ENCODE measurements at regions not wholly inside any gene's neighbourhood (a gene's known extent, or its start where the extent isn't known, plus 50 kb on each side); places are given as distances from the start of the nearest gene placed in this dataset.
"Not testable (repeated sequence)": the region's sequence is repeated elsewhere in the genome, so short reads cannot be mapped to it uniquely, and the experiment has no call there.

GRCh38 chrX:22810876-22811275, 188.9 kb upstream of the DDX53 start:
- no peak for FAIRE-seq
- Histone ChIP-seq H3K27me3 (ENCODE audit: control insufficient read depth in 3 of 3, insufficient read depth in 3 of 3, low read length in 3 of 3) (no peaks in the 10 kb centered on the region), H3K36me3 (ENCODE audit: control insufficient read depth in 3 of 3, insufficient read depth in 2 of 3, low read depth in 1 of 3, low read length in 3 of 3) (no peaks in the 10 kb centered on the region), H3K4me1 (ENCODE audit: control insufficient read depth in 3 of 3, insufficient read depth in 2 of 3, low read depth in 1 of 3, low read length in 2 of 3) (no peaks in the 10 kb centered on the region), H3K27ac (ENCODE audit: low read depth in 1 of 3, low read length in 2 of 3) (no peak overlapping the region), H3K4me3 (ENCODE audit: low read depth in 1 of 3, low read length in 3 of 3) (no peak overlapping the region), H3K9me3 (ENCODE audit: control insufficient read depth in 2 of 2, insufficient read depth in 1 of 2, low read depth in 1 of 2, low read length in 1 of 2) (no peaks in the 10 kb centered on the region)
- 38 to 48% (median 45%) methylated on average over 2 of the region's 2 CpGs for WGBS, 3 donors
- no peak for DNase-seq

- H3K27ac ChIP-seq (ENCODE audit: low read depth in 1 of 3, low read length in 2 of 3), result no peak overlapping the region
- H3K36me3 ChIP-seq (ENCODE audit: control insufficient read depth in 3 of 3, insufficient read depth in 2 of 3, low read depth in 1 of 3, low read length in 3 of 3), result no peaks in the 10 kb centered on the region
- DNase-seq (no peak), FAIRE-seq (no peak)
- H3K4me3 ChIP-seq (ENCODE audit: low read depth in 1 of 3, low read length in 3 of 3), result no peak overlapping the region
- H3K9me3 ChIP-seq (ENCODE audit: control insufficient read depth in 2 of 2, insufficient read depth in 1 of 2, low read depth in 1 of 2, low read length in 1 of 2), result no peaks in the 10 kb centered on the region
- H3K4me1 ChIP-seq (ENCODE audit: control insufficient read depth in 3 of 3, insufficient read depth in 2 of 3, low read depth in 1 of 3, low read length in 2 of 3), result no peaks in the 10 kb centered on the region
- H3K27me3 ChIP-seq (ENCODE audit: control insufficient read depth in 3 of 3, insufficient read depth in 3 of 3, low read length in 3 of 3), result no peaks in the 10 kb centered on the region
Observed at GRCh38 chrX:22818061-22818460, 181.7 kb upstream of the DDX53 start.

- Histone ChIP-seq H3K27ac (ENCODE audit: low read depth in 1 of 3, low read length in 2 of 3) (no peak overlapping the region), H3K27me3 (ENCODE audit: control insufficient read depth in 3 of 3, insufficient read depth in 3 of 3, low read length in 3 of 3) (no peaks in the 10 kb centered on the region), H3K9me3 (ENCODE audit: control insufficient read depth in 2 of 2, insufficient read depth in 1 of 2, low read depth in 1 of 2, low read length in 1 of 2) (no peaks in the 10 kb centered on the region), H3K4me3 (ENCODE audit: low read depth in 1 of 3, low read length in 3 of 3) (no peak overlapping the region), H3K36me3 (ENCODE audit: control insufficient read depth in 3 of 3, insufficient read depth in 2 of 3, low read depth in 1 of 3, low read length in 3 of 3) (no peaks in the 10 kb centered on the region), H3K4me1 (ENCODE audit: control insufficient read depth in 3 of 3, insufficient read depth in 2 of 3, low read depth in 1 of 3, low read length in 2 of 3) (no peaks in the 10 kb centered on the region)
- DNase-seq (no peak), FAIRE-seq (no peak)
Observed at GRCh38 chrX:22855693-22856092, 144.1 kb upstream of the DDX53 start.

GRCh38 chrX:22859642-22860041, 140.1 kb upstream of the DDX53 start:
- Histone ChIP-seq H3K9me3 (ENCODE audit: control insufficient read depth in 2 of 2, insufficient read depth in 1 of 2, low read depth in 1 of 2, low read length in 1 of 2) (no peaks in the 10 kb centered on the region), H3K4me3 (ENCODE audit: low read depth in 1 of 3, low read length in 3 of 3) (no peak overlapping the region), H3K4me1 (ENCODE audit: control insufficient read depth in 3 of 3, insufficient read depth in 2 of 3, low read depth in 1 of 3, low read length in 2 of 3) (no peaks in the 10 kb centered on the region), H3K27me3 (ENCODE audit: control insufficient read depth in 3 of 3, insufficient read depth in 3 of 3, low read length in 3 of 3) (no peaks in the 10 kb centered on the region), H3K27ac (ENCODE audit: low read depth in 1 of 3, low read length in 2 of 3) (no peak overlapping the region), H3K36me3 (ENCODE audit: control insufficient read depth in 3 of 3, insufficient read depth in 2 of 3, low read depth in 1 of 3, low read length in 3 of 3) (no peaks in the 10 kb centered on the region)
- no peak for DNase-seq
- FAIRE-seq, result no peak

- not testable (repeated sequence) for H3K36me3 ChIP-seq (ENCODE audit: control insufficient read depth in 3 of 3, insufficient read depth in 2 of 3, low read depth in 1 of 3, low read length in 3 of 3); H3K4me3 ChIP-seq (ENCODE audit: low read depth in 1 of 3, low read length in 3 of 3); H3K27ac ChIP-seq (ENCODE audit: low read depth in 1 of 3, low read length in 2 of 3); DNase-seq; FAIRE-seq; H3K4me1 ChIP-seq (ENCODE audit: control insufficient read depth in 3 of 3, insufficient read depth in 2 of 3, low read depth in 1 of 3, low read length in 2 of 3); H3K27me3 ChIP-seq (ENCODE audit: control insufficient read depth in 3 of 3, insufficient read depth in 3 of 3, low read length in 3 of 3); H3K9me3 ChIP-seq (ENCODE audit: control insufficient read depth in 2 of 2, insufficient read depth in 1 of 2, low read depth in 1 of 2, low read length in 1 of 2)
- 20 to 43% (median 41%) methylated on average over 4 to 5 of the region's 5 CpGs for WGBS, 3 donors
Observed at GRCh38 chrX:22866801-22867200, 133.0 kb upstream of the DDX53 start.

- H3K27me3 ChIP-seq (ENCODE audit: control insufficient read depth in 3 of 3, insufficient read depth in 3 of 3, low read length in 3 of 3), result no peaks in the 10 kb centered on the region
- WGBS, 3 donors, result 41 to 59% (median 51%) methylated on average over 2 of the region's 2 CpGs
- FAIRE-seq, result no peak
Observed at GRCh38 chrX:22882543-22882942, 117.2 kb upstream of the DDX53 start.

GRCh38 chrX:22889819-22890218, 109.9 kb upstream of the DDX53 start:
- Histone ChIP-seq H3K27me3 (ENCODE audit: control insufficient read depth in 3 of 3, insufficient read depth in 3 of 3, low read length in 3 of 3) (no peaks in the 10 kb centered on the region), H3K4me1 (ENCODE audit: control insufficient read depth in 3 of 3, insufficient read depth in 2 of 3, low read depth in 1 of 3, low read length in 2 of 3) (no peaks in the 10 kb centered on the region), H3K9me3 (ENCODE audit: control insufficient read depth in 2 of 2, insufficient read depth in 1 of 2, low read depth in 1 of 2, low read length in 1 of 2) (no peaks in the 10 kb centered on the region), H3K27ac (ENCODE audit: low read depth in 1 of 3, low read length in 2 of 3) (no peak overlapping the region), H3K36me3 (ENCODE audit: control insufficient read depth in 3 of 3, insufficient read depth in 2 of 3, low read depth in 1 of 3, low read length in 3 of 3) (no peaks in the 10 kb centered on the region), H3K4me3 (ENCODE audit: low read depth in 1 of 3, low read length in 3 of 3) (no peak overlapping the region)
- WGBS, 3 donors, result 33 to 57% (median 47%) methylated on average over 3 of the region's 3 CpGs
- DNase-seq (no peak), FAIRE-seq (no peak)

More at GRCh38 chrX:22882543-22882942, 117.2 kb upstream of the DDX53 start:
- H3K27ac ChIP-seq (ENCODE audit: low read depth in 1 of 3, low read length in 2 of 3), result no peak overlapping the region
- no peak for DNase-seq
- H3K4me3 ChIP-seq (ENCODE audit: low read depth in 1 of 3, low read length in 3 of 3), result no peak overlapping the region
- H3K4me1 ChIP-seq (ENCODE audit: control insufficient read depth in 3 of 3, insufficient read depth in 2 of 3, low read depth in 1 of 3, low read length in 2 of 3), result no peaks in the 10 kb centered on the region
- H3K36me3 ChIP-seq (ENCODE audit: control insufficient read depth in 3 of 3, insufficient read depth in 2 of 3, low read depth in 1 of 3, low read length in 3 of 3), result no peaks in the 10 kb centered on the region
- no peaks in the 10 kb centered on the region for H3K9me3 ChIP-seq (ENCODE audit: control insufficient read depth in 2 of 2, insufficient read depth in 1 of 2, low read depth in 1 of 2, low read length in 1 of 2)

GRCh38 chrX:22912616-22913015, 87.1 kb upstream of the DDX53 start:
- H3K27ac ChIP-seq (ENCODE audit: low read depth in 1 of 3, low read length in 2 of 3), result no peak overlapping the region
- no peaks in the 10 kb centered on the region for H3K4me1 ChIP-seq (ENCODE audit: control insufficient read depth in 3 of 3, insufficient read depth in 2 of 3, low read depth in 1 of 3, low read length in 2 of 3)
- H3K4me3 ChIP-seq (ENCODE audit: low read depth in 1 of 3, low read length in 3 of 3), result no peak overlapping the region
- FAIRE-seq (no peak), DNase-seq (no peak)
- no peaks in the 10 kb centered on the region for H3K27me3 ChIP-seq (ENCODE audit: control insufficient read depth in 3 of 3, insufficient read depth in 3 of 3, low read length in 3 of 3)
- no peaks in the 10 kb centered on the region for H3K9me3 ChIP-seq (ENCODE audit: control insufficient read depth in 2 of 2, insufficient read depth in 1 of 2, low read depth in 1 of 2, low read length in 1 of 2)
- no peaks in the 10 kb centered on the region for H3K36me3 ChIP-seq (ENCODE audit: control insufficient read depth in 3 of 3, insufficient read depth in 2 of 3, low read depth in 1 of 3, low read length in 3 of 3)
- 38 to 50% (median 43%) methylated on average over 3 of the region's 3 CpGs for WGBS, 3 donors

- FAIRE-seq, result no peak
Observed at GRCh38 chrX:22922961-22923360, 76.8 kb upstream of the DDX53 start.

More at GRCh38 chrX:22922961-22923360, 76.8 kb upstream of the DDX53 start:
- 59 to 63% (median 61%) methylated on average over 5 of the region's 5 CpGs for WGBS, 3 donors
- Histone ChIP-seq H3K4me1 (ENCODE audit: control insufficient read depth in 3 of 3, insufficient read depth in 2 of 3, low read depth in 1 of 3, low read length in 2 of 3) (no peaks in the 10 kb centered on the region), H3K9me3 (ENCODE audit: control insufficient read depth in 2 of 2, insufficient read depth in 1 of 2, low read depth in 1 of 2, low read length in 1 of 2) (no peaks in the 10 kb centered on the region), H3K36me3 (ENCODE audit: control insufficient read depth in 3 of 3, insufficient read depth in 2 of 3, low read depth in 1 of 3, low read length in 3 of 3) (no peaks in the 10 kb centered on the region), H3K27ac (ENCODE audit: low read depth in 1 of 3, low read length in 2 of 3) (no peak overlapping the region), H3K4me3 (ENCODE audit: low read depth in 1 of 3, low read length in 3 of 3) (no peak overlapping the region), H3K27me3 (ENCODE audit: control insufficient read depth in 3 of 3, insufficient read depth in 3 of 3, low read length in 3 of 3) (no peaks in the 10 kb centered on the region)
- DNase-seq, result no peak

Data from small intestine (tissue), 7 donors.